Breast epithelium (tissue), 3 donors: ENCODE measurements at regions not wholly inside any gene's neighbourhood (a gene's known extent, or its start where the extent isn't known, plus 50 kb on each side); places are given as distances from the start of the nearest gene placed in this dataset.

Source experiments
- CTCF ChIP-seq, 3 donors: fragments of 450-650 bp; IDR thresholded peaks; one replicate each; pipeline ENCODE4 v1.5.1; 2016 to 2017; ENCODE audit warnings: antibody characterized with exemption in 3 of 3, mild to moderate bottlenecking in 3 of 3, moderate library complexity in 3 of 3
- POLR2A ChIP-seq: fragments of 450-650 bp; IDR thresholded peaks from one replicate; pipeline ENCODE4 v1.6.1; 2016; ENCODE audit warnings: antibody characterized with exemption, mild to moderate bottlenecking, moderate library complexity
- POLR2AphosphoS5 ChIP-seq, 3 donors: sonication (generic); formaldehyde crosslinking; IDR thresholded peaks; one replicate each; pipeline ENCODE4 v1.6.1; 2017; ENCODE audit warnings: antibody characterized with exemption in 3 of 3

GRCh38 chr1:166384948-166385347 lies 218.1 kb upstream of the FAM78B start:
- TF ChIP-seq CTCF (IDR thresholded peaks at IDR 0.05): no peak
- no peak for TF ChIP-seq POLR2AphosphoS5 (IDR thresholded peaks at IDR 0.05)
- TF ChIP-seq POLR2A: no peak
